ENCODE measurements at regions not wholly inside any gene's neighbourhood (a gene's known extent, or its start where the extent isn't known, plus 50 kb on each side); places are given as distances from the start of the nearest gene placed in this dataset.
"Not testable (repeated sequence)": the region's sequence is repeated elsewhere in the genome, so short reads cannot be mapped to it uniquely, and the experiment has no call there.

GRCh38 chr16:61150351-61150750, 885.9 kb downstream of the CDH8 start:
- DNase-seq: no peak

GRCh38 chr16:61149709-61150108, 886.5 kb downstream of the CDH8 start:
- no peak for DNase-seq

- no peak for DNase-seq
Observed at GRCh38 chr16:61148930-61149329, 887.3 kb downstream of the CDH8 start.

- no peak for DNase-seq
Observed at GRCh38 chr16:61146429-61146828, 889.8 kb downstream of the CDH8 start.

GRCh38 chr16:61131447-61131846, 904.8 kb downstream of the CDH8 start:
- no peak for DNase-seq

GRCh38 chr16:61128545-61129323, 907.5 kb downstream of the CDH8 start:
- DNase-seq: no peak

GRCh38 chr16:61105544-61105943, 930.7 kb downstream of the CDH8 start:
- DNase-seq: no peak

GRCh38 chr16:61098505-61098904, 937.7 kb downstream of the CDH8 start:
- no peak for DNase-seq

- DNase-seq: not testable (repeated sequence)
Observed at GRCh38 chr16:61091300-61091699, 944.9 kb downstream of the CDH8 start.

- no peak for DNase-seq
Observed at GRCh38 chr16:61083711-61084110, 952.5 kb downstream of the CDH8 start.

GRCh38 chr16:61074324-61074723, 961.9 kb downstream of the CDH8 start:
- DNase-seq: no peak

GRCh38 chr16:61057635-61058034, 978.6 kb downstream of the CDH8 start:
- DNase-seq: no peak

- DNase-seq: no peak
Observed at GRCh38 chr16:61050547-61050946, 985.7 kb downstream of the CDH8 start.

GRCh38 chr16:61045931-61046330, 990.3 kb downstream of the CDH8 start:
- DNase-seq: no peak

- DNase-seq: no peak
Observed at GRCh38 chr16:61042737-61043136, 993.5 kb downstream of the CDH8 start.

- DNase-seq: no peak
Observed at GRCh38 chr16:61030616-61031015, 1005.6 kb downstream of the CDH8 start.

- DNase-seq: no peak
Observed at GRCh38 chr16:61024180-61024900, 1011.9 kb downstream of the CDH8 start.

GRCh38 chr16:61014869-61015268, 1021.4 kb downstream of the CDH8 start:
- DNase-seq: no peak

GRCh38 chr16:61007694-61008093, 1028.5 kb downstream of the CDH8 start:
- no peak for DNase-seq

GRCh38 chr16:61005952-61006351, 1030.3 kb downstream of the CDH8 start:
- no peak for DNase-seq

- no peak for DNase-seq
Observed at GRCh38 chr16:61002479-61003204, 1033.6 kb downstream of the CDH8 start.

GRCh38 chr16:60991886-60992285, 1044.4 kb downstream of the CDH8 start:
- no peak for DNase-seq

- no peak for DNase-seq
Observed at GRCh38 chr16:60989592-60989991, 1046.6 kb downstream of the CDH8 start.

- DNase-seq: no peak
Observed at GRCh38 chr16:60979119-60979518, 1057.1 kb downstream of the CDH8 start.

Data from HCEC 1CT (cell line).